ENCODE measurements at regions not wholly inside any gene's neighbourhood (a gene's known extent, or its start where the extent isn't known, plus 50 kb on each side); places are given as distances from the start of the nearest gene placed in this dataset.

GRCh38 chr2:136637402-136637801, 127.9 kb upstream of the THSD7B start:
- H3K27ac ChIP-seq = no peak overlapping the region
- H3K4me1 ChIP-seq (ENCODE audit: control insufficient read depth in 1 of 2, insufficient read depth in 1 of 2, low read depth in 1 of 2, low read length in 1 of 2) = no peaks in the 10 kb centered on the region
- H3K9me3 ChIP-seq = no peaks in the 10 kb centered on the region
- no peaks in the 10 kb centered on the region for H3K27me3 ChIP-seq
- no peak for TF ChIP-seq CTCF (IDR thresholded peaks at IDR 0.05)
- no peak overlapping the region for H3K4me3 ChIP-seq (ENCODE audit: low read depth in 1 of 2, low read length in 1 of 2)
- no peaks in the 10 kb centered on the region for H3K36me3 ChIP-seq

GRCh38 chr2:136628490-136628889, 136.9 kb upstream of the THSD7B start:
- TF ChIP-seq CTCF (IDR thresholded peaks at IDR 0.05) = no peak
- H3K4me3 ChIP-seq (ENCODE audit: low read depth in 1 of 2, low read length in 1 of 2) = no peak overlapping the region
- no peaks in the 10 kb centered on the region for H3K4me1 ChIP-seq (ENCODE audit: control insufficient read depth in 1 of 2, insufficient read depth in 1 of 2, low read depth in 1 of 2, low read length in 1 of 2)
- no peaks in the 10 kb centered on the region for H3K27me3 ChIP-seq
- H3K9me3 ChIP-seq = no peaks in the 10 kb centered on the region
- H3K27ac ChIP-seq = no peak overlapping the region
- H3K36me3 ChIP-seq = no peaks in the 10 kb centered on the region

GRCh38 chr2:136613096-136613495, 152.2 kb upstream of the THSD7B start:
- Histone ChIP-seq H3K4me1 (ENCODE audit: control insufficient read depth in 1 of 2, insufficient read depth in 1 of 2, low read depth in 1 of 2, low read length in 1 of 2) (no peaks in the 10 kb centered on the region), H3K36me3 (no peaks in the 10 kb centered on the region), H3K27ac (no peak overlapping the region), H3K9me3 (no peaks in the 10 kb centered on the region), H3K4me3 (ENCODE audit: low read depth in 1 of 2, low read length in 1 of 2) (no peak overlapping the region), H3K27me3 (no peaks in the 10 kb centered on the region)
- TF ChIP-seq CTCF (IDR thresholded peaks at IDR 0.05) = no peak

GRCh38 chr2:136612079-136612478, 153.3 kb upstream of the THSD7B start:
- H3K9me3 ChIP-seq = no peaks in the 10 kb centered on the region
- no peak overlapping the region for H3K27ac ChIP-seq
- no peaks in the 10 kb centered on the region for H3K27me3 ChIP-seq
- TF ChIP-seq CTCF (IDR thresholded peaks at IDR 0.05) = no peak
- H3K4me1 ChIP-seq (ENCODE audit: control insufficient read depth in 1 of 2, insufficient read depth in 1 of 2, low read depth in 1 of 2, low read length in 1 of 2) = no peaks in the 10 kb centered on the region
- no peak overlapping the region for H3K4me3 ChIP-seq (ENCODE audit: low read depth in 1 of 2, low read length in 1 of 2)
- no peaks in the 10 kb centered on the region for H3K36me3 ChIP-seq

GRCh38 chr2:136611451-136611850, 153.9 kb upstream of the THSD7B start:
- no peak for TF ChIP-seq CTCF (IDR thresholded peaks at IDR 0.05)
- Histone ChIP-seq H3K4me3 (ENCODE audit: low read depth in 1 of 2, low read length in 1 of 2) (no peak overlapping the region), H3K27me3 (no peaks in the 10 kb centered on the region), H3K36me3 (no peaks in the 10 kb centered on the region), H3K9me3 (no peaks in the 10 kb centered on the region), H3K27ac (no peak overlapping the region), H3K4me1 (ENCODE audit: control insufficient read depth in 1 of 2, insufficient read depth in 1 of 2, low read depth in 1 of 2, low read length in 1 of 2) (no peaks in the 10 kb centered on the region)

GRCh38 chr2:136582628-136583205, 182.6 kb upstream of the THSD7B start:
- TF ChIP-seq CTCF (IDR thresholded peaks at IDR 0.05) = no peak
- Histone ChIP-seq H3K36me3 (no peaks in the 10 kb centered on the region), H3K27ac (no peak overlapping the region), H3K4me1 (ENCODE audit: control insufficient read depth in 1 of 2, insufficient read depth in 1 of 2, low read depth in 1 of 2, low read length in 1 of 2) (no peaks in the 10 kb centered on the region), H3K9me3 (no peaks in the 10 kb centered on the region), H3K27me3 (no peaks in the 10 kb centered on the region), H3K4me3 (ENCODE audit: low read depth in 1 of 2, low read length in 1 of 2) (no peak overlapping the region)

Data from neutrophil (primary cell).